ENCODE measurements at regions not wholly inside any gene's neighbourhood (a gene's known extent, or its start where the extent isn't known, plus 50 kb on each side); places are given as distances from the start of the nearest gene placed in this dataset.

GRCh38 chr13:103839460-103839859, 773.2 kb upstream of the SLC10A2 start:
- Histone ChIP-seq H3K4me3 (no peak overlapping the region), H3K36me3 (ENCODE audit: insufficient read depth) (no peaks in the 10 kb centered on the region), H2AFZ (no peak overlapping the region), H4K20me1 (replicated peaks; ENCODE audit: insufficient read depth) (no peaks in the 10 kb centered on the region), H3K9me2 (ENCODE audit: insufficient read depth) (no peaks in the 10 kb centered on the region), H3K79me2 (replicated peaks; ENCODE audit: insufficient read depth) (no peaks in the 10 kb centered on the region), H3K27me3 (ENCODE audit: insufficient read depth) (no peaks in the 10 kb centered on the region), H3K27ac (ENCODE audit: low read depth) (no peak overlapping the region), H3K4me1 (ENCODE audit: insufficient read depth) (no peaks in the 10 kb centered on the region), H3K4me2 (no peak overlapping the region), H3F3A (replicated peaks; ENCODE audit: low read depth) (no peaks in the 10 kb centered on the region)
- Mint-ChIP-seq H3K9me3 (0 out of 3 replicates have a peak, but pooled peaks cover 2% of the 10 kb centered on the region), H3K36me3 (ENCODE audit: low read depth) (no peaks in the 10 kb centered on the region), H3K27ac (no peak overlapping the region), H3K4me3 (no peak overlapping the region), H3K4me1 (no peaks in the 10 kb centered on the region), H3K27me3 (ENCODE audit: insufficient read depth, low read depth, poor library complexity) (no peaks in the 10 kb centered on the region)
- DNase-seq (ENCODE audit: low spot score) (no peak), ATAC-seq (no peak)
- no peak for TF ChIP-seq POLR2AphosphoS5 (IDR thresholded peaks at IDR 0.05; ENCODE audit: low read depth)
- TF ChIP-seq JUNB (IDR thresholded peaks at IDR 0.05; ENCODE audit: unreplicated experiment) = no peak
- TF ChIP-seq CTCF (conservative IDR thresholded peaks at IDR 0.05; ENCODE audit: low read depth in 2 of 2) = no peak
- TF ChIP-seq ETS1 (IDR thresholded peaks at IDR 0.05) = no peak
- TF ChIP-seq ZNF114 (CRISPR knock-in tag; IDR thresholded peaks at IDR 0.05) = no peak
- TF ChIP-seq CREB1 (CRISPR knock-in tag; IDR thresholded peaks at IDR 0.05; ENCODE audit: low read depth) = no peak
- no peak for TF ChIP-seq ZNF331 (CRISPR knock-in tag; IDR thresholded peaks at IDR 0.05; ENCODE audit: low read depth)
- TF ChIP-seq EZH2phosphoT487 (IDR thresholded peaks at IDR 0.05; ENCODE audit: unreplicated experiment) = no peak
- TF ChIP-seq STAT1 (IDR thresholded peaks at IDR 0.05; ENCODE audit: unreplicated experiment) = no peak
- TF ChIP-seq ZNF462 (CRISPR knock-in tag; IDR thresholded peaks at IDR 0.05) = no peak
- TF ChIP-seq REST (IDR thresholded peaks at IDR 0.05; ENCODE audit: unreplicated experiment) = no peak

Data from GM23338 (cell line).